ENCODE measurements at regions not wholly inside any gene's neighbourhood (a gene's known extent, or its start where the extent isn't known, plus 50 kb on each side); places are given as distances from the start of the nearest gene placed in this dataset.
A peak's percentile ranks its signal among the peaks of the same experiment; 100 is the strongest.

GRCh38 chr4:129261584-129261983, 165.6 kb downstream of the C4orf33 start:
- no peak overlapping the region for H2BK120ac ChIP-seq (ENCODE audit: low read depth, low read length)
- H2BK5ac ChIP-seq (ENCODE audit: low read length), result no peak overlapping the region
- no peaks in the 10 kb centered on the region for H3K4me1 ChIP-seq (ENCODE audit: control insufficient read depth in 2 of 2, insufficient read depth in 1 of 2, low read depth in 1 of 2, low read length in 2 of 2)
- WGBS, 2 donors (ENCODE audit: extremely low coverage in 2 of 2, insufficient read length in 2 of 2, insufficient replicate concordance in 1 of 2), result no CpG with 5 or more reads among the region's 2 CpGs
- no peak overlapping the region for H3K4me3 ChIP-seq (ENCODE audit: low read length in 2 of 2)
- H2BK15ac ChIP-seq (ENCODE audit: low read length), result no peak overlapping the region
- no peak overlapping the region for H2AK5ac ChIP-seq (ENCODE audit: low read depth, low read length)
- no peaks in the 10 kb centered on the region for H3K27me3 ChIP-seq (ENCODE audit: control insufficient read depth in 3 of 3, insufficient read depth in 3 of 3, low read depth in 1 of 3, low read length in 3 of 3)
- H3K18ac ChIP-seq (ENCODE audit: low read length), result no peak overlapping the region
- H3K27ac ChIP-seq (replicated peaks; ENCODE audit: low read length), result no peak overlapping the region
- H3K79me1 ChIP-seq (ENCODE audit: low read depth, low read length), result no peaks in the 10 kb centered on the region
- no peak overlapping the region for H2AFZ ChIP-seq (ENCODE audit: low read length)
- no peak overlapping the region for H4K91ac ChIP-seq (ENCODE audit: low read depth, low read length, poor library complexity)
- no peak for DNase-seq (ENCODE audit: low spot score)
- no peak overlapping the region for H3K9ac ChIP-seq (ENCODE audit: low read depth, low read length, poor library complexity)
- no peaks in the 10 kb centered on the region for H3K9me3 ChIP-seq (replicated peaks in 1 of 2; ENCODE audit: control insufficient read depth in 2 of 2, insufficient read depth in 1 of 2, low read depth in 1 of 2, low read length in 2 of 2)
- no peak overlapping the region for H3K4me2 ChIP-seq (ENCODE audit: insufficient read depth, low read length, poor library complexity, severe bottlenecking)
- H3K23ac ChIP-seq (ENCODE audit: low read depth, low read length, poor library complexity), result no peak overlapping the region
- no peak overlapping the region for H3K14ac ChIP-seq (ENCODE audit: low read length)
- H2BK12ac ChIP-seq (ENCODE audit: low read length), result no peak overlapping the region
- H3K4ac ChIP-seq (ENCODE audit: low read length), result no peak overlapping the region
- no peaks in the 10 kb centered on the region for H3K36me3 ChIP-seq (replicated peaks in 1 of 2; ENCODE audit: control insufficient read depth in 2 of 2, insufficient read depth in 2 of 2, low read length in 2 of 2)
- H4K8ac ChIP-seq (ENCODE audit: low read depth, low read length), result no peak overlapping the region

- H2BK5ac ChIP-seq (ENCODE audit: low read length), result no peak overlapping the region
- H3K18ac ChIP-seq (ENCODE audit: low read length), result no peak overlapping the region
- peak overlapping the region; percentile 30 for H2AFZ ChIP-seq (ENCODE audit: low read length)
- H2BK120ac ChIP-seq (ENCODE audit: low read depth, low read length), result no peak overlapping the region
- H3K79me1 ChIP-seq (ENCODE audit: low read depth, low read length), result no peaks in the 10 kb centered on the region
- no peak overlapping the region for H2BK12ac ChIP-seq (ENCODE audit: low read length)
- no peaks in the 10 kb centered on the region for H3K4me1 ChIP-seq (ENCODE audit: control insufficient read depth in 2 of 2, insufficient read depth in 1 of 2, low read depth in 1 of 2, low read length in 2 of 2)
- no peak overlapping the region for H3K14ac ChIP-seq (ENCODE audit: low read length)
- no peaks in the 10 kb centered on the region for H3K27me3 ChIP-seq (ENCODE audit: control insufficient read depth in 3 of 3, insufficient read depth in 3 of 3, low read depth in 1 of 3, low read length in 3 of 3)
- no peak overlapping the region for H3K4ac ChIP-seq (ENCODE audit: low read length)
- no peak overlapping the region for H2BK15ac ChIP-seq (ENCODE audit: low read length)
- H3K23ac ChIP-seq (ENCODE audit: low read depth, low read length, poor library complexity), result no peak overlapping the region
- H2AK5ac ChIP-seq (ENCODE audit: low read depth, low read length), result no peak overlapping the region
- no peak overlapping the region for H3K9ac ChIP-seq (ENCODE audit: low read depth, low read length, poor library complexity)
- no peak for DNase-seq (ENCODE audit: low spot score)
- no peak overlapping the region for H4K91ac ChIP-seq (ENCODE audit: low read depth, low read length, poor library complexity)
- no peak overlapping the region for H3K4me3 ChIP-seq (ENCODE audit: low read length in 2 of 2)
- no peak overlapping the region for H4K8ac ChIP-seq (ENCODE audit: low read depth, low read length)
- no peak overlapping the region for H3K4me2 ChIP-seq (ENCODE audit: insufficient read depth, low read length, poor library complexity, severe bottlenecking)
- no peaks in the 10 kb centered on the region for H3K9me3 ChIP-seq (replicated peaks in 1 of 2; ENCODE audit: control insufficient read depth in 2 of 2, insufficient read depth in 1 of 2, low read depth in 1 of 2, low read length in 2 of 2)
- no peaks in the 10 kb centered on the region for H3K36me3 ChIP-seq (replicated peaks in 1 of 2; ENCODE audit: control insufficient read depth in 2 of 2, insufficient read depth in 2 of 2, low read length in 2 of 2)
- no peak overlapping the region for H3K27ac ChIP-seq (replicated peaks; ENCODE audit: low read length)
- no CpG with 5 or more reads among the region's 1 CpG for WGBS, 2 donors (ENCODE audit: extremely low coverage in 2 of 2, insufficient read length in 2 of 2, insufficient replicate concordance in 1 of 2)
Observed at GRCh38 chr4:129264008-129264657, 168.2 kb downstream of the C4orf33 start.

GRCh38 chr4:129278868-129279267, 182.9 kb downstream of the C4orf33 start:
- H3K4me2 ChIP-seq (ENCODE audit: insufficient read depth, low read length, poor library complexity, severe bottlenecking), result no peak overlapping the region
- H4K91ac ChIP-seq (ENCODE audit: low read depth, low read length, poor library complexity), result no peak overlapping the region
- no peaks in the 10 kb centered on the region for H3K79me1 ChIP-seq (ENCODE audit: low read depth, low read length)
- no peak overlapping the region for H2BK5ac ChIP-seq (ENCODE audit: low read length)
- no CpG with 5 or more reads among the region's 1 CpG for WGBS, 2 donors (ENCODE audit: extremely low coverage in 2 of 2, insufficient read length in 2 of 2, insufficient replicate concordance in 1 of 2)
- no peak for DNase-seq (ENCODE audit: low spot score)
- no peak overlapping the region for H2BK15ac ChIP-seq (ENCODE audit: low read length)
- H3K9me3 ChIP-seq (replicated peaks in 1 of 2; ENCODE audit: control insufficient read depth in 2 of 2, insufficient read depth in 1 of 2, low read depth in 1 of 2, low read length in 2 of 2), result no peaks in the 10 kb centered on the region
- H2BK12ac ChIP-seq (ENCODE audit: low read length), result no peak overlapping the region
- H3K27me3 ChIP-seq (ENCODE audit: control insufficient read depth in 3 of 3, insufficient read depth in 3 of 3, low read depth in 1 of 3, low read length in 3 of 3), result no peaks in the 10 kb centered on the region
- H3K18ac ChIP-seq (ENCODE audit: low read length), result no peak overlapping the region
- H4K8ac ChIP-seq (ENCODE audit: low read depth, low read length), result no peak overlapping the region
- no peak overlapping the region for H2AK5ac ChIP-seq (ENCODE audit: low read depth, low read length)
- H3K14ac ChIP-seq (ENCODE audit: low read length), result no peak overlapping the region
- H3K4me3 ChIP-seq (ENCODE audit: low read length in 2 of 2), result no peak overlapping the region
- no peak overlapping the region for H3K23ac ChIP-seq (ENCODE audit: low read depth, low read length, poor library complexity)
- H3K4ac ChIP-seq (ENCODE audit: low read length), result no peak overlapping the region
- H3K4me1 ChIP-seq (ENCODE audit: control insufficient read depth in 2 of 2, insufficient read depth in 1 of 2, low read depth in 1 of 2, low read length in 2 of 2), result no peaks in the 10 kb centered on the region
- no peak overlapping the region for H3K27ac ChIP-seq (replicated peaks; ENCODE audit: low read length)
- no peaks in the 10 kb centered on the region for H3K36me3 ChIP-seq (replicated peaks in 1 of 2; ENCODE audit: control insufficient read depth in 2 of 2, insufficient read depth in 2 of 2, low read length in 2 of 2)
- no peak overlapping the region for H2BK120ac ChIP-seq (ENCODE audit: low read depth, low read length)
- no peak overlapping the region for H3K9ac ChIP-seq (ENCODE audit: low read depth, low read length, poor library complexity)
- no peak overlapping the region for H2AFZ ChIP-seq (ENCODE audit: low read length)

GRCh38 chr4:129282293-129282692, 186.3 kb downstream of the C4orf33 start:
- H3K4me3 ChIP-seq (ENCODE audit: low read length in 2 of 2), result no peak overlapping the region
- no peaks in the 10 kb centered on the region for H3K27me3 ChIP-seq (ENCODE audit: control insufficient read depth in 3 of 3, insufficient read depth in 3 of 3, low read depth in 1 of 3, low read length in 3 of 3)
- no peak overlapping the region for H2BK120ac ChIP-seq (ENCODE audit: low read depth, low read length)
- H4K8ac ChIP-seq (ENCODE audit: low read depth, low read length), result no peak overlapping the region
- no peak overlapping the region for H2BK5ac ChIP-seq (ENCODE audit: low read length)
- H3K9me3 ChIP-seq (replicated peaks in 1 of 2; ENCODE audit: control insufficient read depth in 2 of 2, insufficient read depth in 1 of 2, low read depth in 1 of 2, low read length in 2 of 2), result no peaks in the 10 kb centered on the region
- no peak overlapping the region for H2BK15ac ChIP-seq (ENCODE audit: low read length)
- H2AK5ac ChIP-seq (ENCODE audit: low read depth, low read length), result no peak overlapping the region
- H2BK12ac ChIP-seq (ENCODE audit: low read length), result no peak overlapping the region
- no peaks in the 10 kb centered on the region for H3K4me1 ChIP-seq (ENCODE audit: control insufficient read depth in 2 of 2, insufficient read depth in 1 of 2, low read depth in 1 of 2, low read length in 2 of 2)
- no peak overlapping the region for H3K4ac ChIP-seq (ENCODE audit: low read length)
- H2AFZ ChIP-seq (ENCODE audit: low read length), result no peak overlapping the region
- H4K91ac ChIP-seq (ENCODE audit: low read depth, low read length, poor library complexity), result no peak overlapping the region
- no peaks in the 10 kb centered on the region for H3K36me3 ChIP-seq (replicated peaks in 1 of 2; ENCODE audit: control insufficient read depth in 2 of 2, insufficient read depth in 2 of 2, low read length in 2 of 2)
- no peak overlapping the region for H3K27ac ChIP-seq (replicated peaks; ENCODE audit: low read length)
- no peak for DNase-seq (ENCODE audit: low spot score)
- H3K14ac ChIP-seq (ENCODE audit: low read length), result no peak overlapping the region
- no peak overlapping the region for H3K18ac ChIP-seq (ENCODE audit: low read length)
- no peak overlapping the region for H3K9ac ChIP-seq (ENCODE audit: low read depth, low read length, poor library complexity)
- no peak overlapping the region for H3K4me2 ChIP-seq (ENCODE audit: insufficient read depth, low read length, poor library complexity, severe bottlenecking)
- H3K79me1 ChIP-seq (ENCODE audit: low read depth, low read length), result no peaks in the 10 kb centered on the region
- no peak overlapping the region for H3K23ac ChIP-seq (ENCODE audit: low read depth, low read length, poor library complexity)

Data from neuronal stem cell (in vitro differentiated cells).